Aorta (tissue), 5 donors: ENCODE measurements at regions not wholly inside any gene's neighbourhood (a gene's known extent, or its start where the extent isn't known, plus 50 kb on each side); places are given as distances from the start of the nearest gene placed in this dataset.

Source experiments
- ATAC-seq: fragments of 200-7000 bp; cut with Tn5 transposase; one replicate; pipeline ENCODE4 v1.9.1; 2022; ENCODE audit warnings: moderate library complexity; ENCODE audit not compliant: low FRiP score
- DNase-seq, 2 donors: peaks; one replicate each; pipeline ENCODE4 v3.0.0-alpha.2; 2020
- H3K27ac ChIP-seq, 2 donors: one replicate each; pipeline ENCODE4 v1.5.1; 2013; ENCODE audit warnings: low read length in 2 of 2, mild to moderate bottlenecking in 2 of 2, moderate library complexity in 2 of 2, control low read depth in 1 of 2, inconsistent platforms in 1 of 2, low read depth in 1 of 2
- H3K27me3 ChIP-seq, 2 donors: one replicate each; pipeline ENCODE4 v1.6.1; 2013; ENCODE audit warnings: control low read depth in 1 of 2, low read length in 1 of 2, mild to moderate bottlenecking in 1 of 2, moderate library complexity in 1 of 2; ENCODE audit not compliant: insufficient read depth in 2 of 2, control insufficient read depth in 1 of 2
- H3K36me3 ChIP-seq, 2 donors: one replicate each; pipeline ENCODE4 v1.6.1; 2013; ENCODE audit warnings: control low read depth in 1 of 2, low read length in 1 of 2, mild to moderate bottlenecking in 1 of 2; ENCODE audit not compliant: insufficient read depth in 2 of 2, control insufficient read depth in 1 of 2
- H3K4me1 ChIP-seq, 2 donors: one replicate each; pipeline ENCODE4 v1.6.1; 2013; ENCODE audit warnings: low read length in 2 of 2, control low read depth in 1 of 2, mild to moderate bottlenecking in 1 of 2, moderate library complexity in 1 of 2; ENCODE audit not compliant: insufficient read depth in 2 of 2, control insufficient read depth in 1 of 2
- H3K4me3 ChIP-seq, 2 donors: one replicate each; pipeline ENCODE4 v1.5.1; 2013; ENCODE audit warnings: low read length in 2 of 2, control low read depth in 1 of 2, mild to moderate bottlenecking in 1 of 2
- H3K9me3 ChIP-seq: one replicate; pipeline ENCODE4 v1.6.1; 2013; ENCODE audit warnings: mild to moderate bottlenecking, low read length; ENCODE audit not compliant: control insufficient read depth
- WGBS, 2 donors: extraction: QIAGEN DNeasy Blood & Tissue Kit; methylation state at CpG; one replicate each; pipeline ENCODE4 v1.1.7; 2013; 5-methylcytosine and 5-hydroxymethylcytosine counted together
- intact Hi-C, 2 donors: fragments of 100-400 bp; cut with DNase I; formaldehyde crosslinking; loops; one replicate each; pipeline versions ENCODE4 v1.14.2 to v1.15.0; 2022
- donor health status: healthy with polysubstance abuse.
- donor health status: Bipolar disorder and iron deficiency.
- donor health status: DM: no; HTN: no; CAD: no.
- donor health status: DM: no; HTN: no; CAD: no.
- donor health status: DM: yes; HTN: yes; CAD: no.

DNA sequence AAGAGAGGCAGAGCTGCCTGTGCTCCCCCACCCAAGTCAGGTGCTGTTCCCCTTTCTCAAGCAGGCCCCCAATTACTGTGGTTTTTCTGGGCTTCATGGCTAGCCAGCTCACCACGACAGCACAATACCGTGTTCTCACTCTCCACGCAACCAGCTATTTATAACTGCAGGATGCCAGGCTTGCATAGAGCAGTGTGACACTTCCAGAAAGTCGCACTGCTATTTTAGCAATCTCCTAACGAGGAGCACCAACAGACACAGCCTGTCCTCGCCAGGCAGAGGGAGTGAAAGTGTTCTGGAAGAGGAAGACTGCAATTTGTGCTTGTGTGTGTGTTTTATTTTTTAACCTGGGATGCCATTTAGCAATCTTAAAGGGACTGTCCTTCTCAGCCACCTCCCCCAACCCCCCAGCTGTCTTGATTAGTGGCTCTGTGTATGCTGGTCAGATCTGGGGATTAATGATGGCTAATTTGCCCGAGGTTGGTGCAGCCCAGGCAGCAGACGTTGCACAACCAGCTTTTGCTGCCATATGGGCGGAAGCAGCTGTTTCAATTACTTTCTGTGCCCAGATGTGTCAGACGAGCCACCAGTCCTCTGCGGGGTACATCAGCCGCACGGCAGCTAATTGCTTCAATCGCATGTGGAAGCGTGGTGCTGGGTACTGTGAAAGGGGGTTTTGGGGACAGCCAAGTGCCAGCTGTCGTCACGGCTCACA lies 268.0 kb upstream of the ARRDC4 start:
- no peak overlapping the region for H3K4me3 ChIP-seq
- H3K9me3 ChIP-seq, result peaks cover under 1% of the 10 kb centered on the region
- H3K27ac ChIP-seq, result no peak overlapping the region
- intact Hi-C loops, result no loop called here
- no peak for DNase-seq
- H3K36me3 ChIP-seq, result no peaks in the 10 kb centered on the region
- no peaks in the 10 kb centered on the region for H3K27me3 ChIP-seq
- no peak for ATAC-seq
- 65 to 67% methylated on average over 17 of the region's 17 CpGs for WGBS, 2 donors
- no peaks in the 10 kb centered on the region for H3K4me1 ChIP-seq

DNA sequence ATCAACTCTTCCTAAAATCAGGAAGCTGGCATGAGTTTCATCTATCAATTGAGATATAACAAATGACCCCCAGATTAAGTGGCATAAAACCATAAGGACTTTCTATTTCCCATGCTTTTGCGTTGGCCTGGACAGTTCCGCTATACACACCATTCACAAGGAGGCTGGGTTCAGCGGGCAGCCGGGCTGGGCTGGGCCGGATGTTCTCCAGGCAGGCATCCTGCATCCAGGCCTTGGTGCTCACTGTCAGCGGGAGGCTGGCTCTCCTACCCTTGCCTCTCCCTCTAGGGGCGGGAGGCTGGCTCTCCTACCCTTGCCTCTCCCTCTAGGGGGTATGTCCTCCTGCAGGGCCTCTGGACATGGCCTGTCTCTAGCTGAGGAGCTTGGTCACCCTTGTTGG lies 266.0 kb upstream of the ARRDC4 start:
- no peak for ATAC-seq
- no peak overlapping the region for H3K27ac ChIP-seq
- intact Hi-C loops, result no loop called here
- H3K4me1 ChIP-seq, result no peaks in the 10 kb centered on the region
- H3K36me3 ChIP-seq, result no peaks in the 10 kb centered on the region
- WGBS, 2 donors, result 89 to 92% methylated on average over 7 of the region's 7 CpGs
- H3K27me3 ChIP-seq, result no peaks in the 10 kb centered on the region
- no peak overlapping the region for H3K4me3 ChIP-seq
- no peak for DNase-seq
- peaks cover 1% of the 10 kb centered on the region for H3K9me3 ChIP-seq

DNA sequence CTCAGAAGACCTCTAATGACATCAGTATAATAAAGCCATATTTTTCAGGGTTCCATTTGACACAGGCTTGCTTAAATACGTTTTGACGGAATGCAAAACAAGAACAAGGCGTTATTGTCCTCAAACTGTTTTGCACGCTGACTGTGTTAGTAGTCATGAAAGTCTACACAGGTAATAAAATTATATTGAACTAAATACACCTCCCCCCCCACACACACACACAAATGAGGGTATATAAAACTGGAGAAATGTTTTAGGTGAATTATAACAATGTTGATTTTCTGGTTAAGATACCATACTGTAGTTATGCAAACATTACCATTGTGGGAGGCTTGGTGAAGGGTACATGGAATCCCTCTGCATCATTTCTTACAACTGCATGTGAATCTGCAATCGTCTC lies 257.1 kb upstream of the ARRDC4 start:
- no peaks in the 10 kb centered on the region for H3K4me1 ChIP-seq
- no peaks in the 10 kb centered on the region for H3K9me3 ChIP-seq
- no peak overlapping the region for H3K4me3 ChIP-seq
- intact Hi-C loops, result no loop called here
- DNase-seq (no peak), ATAC-seq (no peak)
- H3K36me3 ChIP-seq, result no peaks in the 10 kb centered on the region
- no peak overlapping the region for H3K27ac ChIP-seq
- 89% methylated on average over 5 of the region's 5 CpGs for WGBS, 2 donors
- H3K27me3 ChIP-seq, result no peaks in the 10 kb centered on the region

DNA sequence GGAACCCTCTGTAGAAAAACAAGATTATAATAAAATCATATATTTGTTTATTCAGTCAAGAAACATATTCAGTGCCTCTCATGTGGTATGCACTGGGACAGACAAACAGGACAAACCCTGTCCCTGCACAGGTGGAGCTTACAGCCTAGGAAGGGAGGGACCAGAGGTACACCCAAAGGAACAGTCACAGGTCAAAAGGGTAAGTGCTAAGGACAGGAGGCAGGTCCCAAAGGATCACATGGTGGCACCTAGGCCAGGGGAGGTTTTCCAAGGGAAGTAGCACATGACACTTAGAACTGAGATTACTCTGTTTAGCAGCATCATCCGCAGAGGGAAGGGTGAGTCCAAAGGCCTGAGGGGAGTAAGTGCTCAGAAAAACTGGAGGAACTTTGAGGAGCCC lies 254.4 kb upstream of the ARRDC4 start:
- 78 to 95% methylated on average over 1 of the region's 1 CpG for WGBS, 2 donors
- Histone ChIP-seq H3K4me3 (no peak overlapping the region), H3K36me3 (no peaks in the 10 kb centered on the region), H3K27me3 (no peaks in the 10 kb centered on the region), H3K4me1 (no peaks in the 10 kb centered on the region), H3K9me3 (no peaks in the 10 kb centered on the region), H3K27ac (no peak overlapping the region)
- no peak for ATAC-seq
- intact Hi-C loops, result no loop called here
- DNase-seq, result no peak

DNA sequence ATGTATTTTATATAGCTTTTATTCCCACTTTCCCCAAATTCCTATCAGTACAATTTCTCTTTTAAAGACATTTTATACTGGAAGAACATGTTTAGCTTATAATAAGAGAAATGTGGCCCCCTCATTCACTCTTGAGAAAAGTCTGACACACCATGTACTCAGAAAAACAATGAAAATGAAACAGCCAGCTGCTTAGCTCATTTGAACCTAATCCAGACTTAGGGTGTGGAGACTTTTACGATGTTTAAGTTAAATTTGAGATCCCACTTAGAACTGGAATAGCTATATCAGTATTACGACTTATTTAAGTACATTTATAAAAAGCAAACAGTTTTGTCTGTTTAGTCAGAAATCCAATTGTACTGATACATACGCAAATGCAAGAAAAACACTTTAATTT lies 252.3 kb upstream of the ARRDC4 start:
- WGBS, 2 donors, result 48 to 51% methylated on average over 3 of the region's 3 CpGs
- DNase-seq, result no peak

DNA sequence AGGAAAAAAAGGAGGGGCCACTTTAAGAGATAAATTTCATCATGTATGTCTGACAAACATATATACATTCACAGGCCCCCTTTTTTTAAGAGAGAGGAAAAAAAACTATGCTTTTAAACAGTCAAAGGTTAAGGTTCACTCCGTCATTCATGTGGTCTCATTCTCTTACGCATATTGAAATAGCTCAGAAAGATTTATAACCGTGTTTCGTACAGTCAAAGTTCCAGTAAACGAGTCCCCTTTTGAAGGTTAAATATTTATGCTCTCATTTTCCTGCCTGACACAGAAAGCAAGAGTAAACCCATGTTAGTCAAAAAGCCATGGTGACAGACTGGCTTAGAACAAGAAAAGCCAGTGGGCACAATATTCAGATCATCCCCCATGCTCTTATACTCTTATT lies 248.0 kb upstream of the ARRDC4 start:
- no peaks in the 10 kb centered on the region for H3K4me1 ChIP-seq
- no peak for ATAC-seq
- no peak for DNase-seq
- no peaks in the 10 kb centered on the region for H3K9me3 ChIP-seq
- no peak overlapping the region for H3K4me3 ChIP-seq
- no peaks in the 10 kb centered on the region for H3K27me3 ChIP-seq
- H3K27ac ChIP-seq, result no peak overlapping the region
- WGBS, 2 donors, result 7 to 36% methylated on average over 5 of the region's 5 CpGs
- no peaks in the 10 kb centered on the region for H3K36me3 ChIP-seq
- intact Hi-C loops, result no loop called here

More for the DNA sequence above, 252.3 kb upstream of the ARRDC4 start:
- Histone ChIP-seq H3K36me3 (no peaks in the 10 kb centered on the region), H3K9me3 (no peaks in the 10 kb centered on the region), H3K27me3 (no peaks in the 10 kb centered on the region), H3K4me1 (no peaks in the 10 kb centered on the region), H3K27ac (no peak overlapping the region), H3K4me3 (no peak overlapping the region)
- no peak for ATAC-seq
- intact Hi-C loops, result no loop called here

DNA sequence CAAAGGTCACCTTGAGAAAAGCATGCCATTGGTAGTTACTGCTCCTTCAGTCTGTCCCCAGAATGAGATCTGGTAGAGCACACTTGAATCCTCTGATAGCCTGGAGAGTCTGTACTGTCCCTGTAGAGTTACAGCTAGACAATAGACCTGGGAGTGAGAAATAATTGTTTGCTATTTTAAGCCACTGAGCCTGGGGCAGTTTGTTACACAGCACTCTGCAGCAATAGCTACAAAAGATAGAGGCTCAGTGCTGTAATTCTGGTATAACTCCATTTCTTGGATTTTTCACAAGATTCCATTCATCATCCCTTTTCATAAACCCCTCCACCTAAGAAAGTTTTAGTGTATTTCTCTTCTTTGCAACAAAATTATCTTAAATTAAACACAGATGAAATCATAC lies 242.7 kb upstream of the ARRDC4 start:
- Histone ChIP-seq H3K9me3 (no peaks in the 10 kb centered on the region), H3K4me3 (no peak overlapping the region), H3K36me3 (no peaks in the 10 kb centered on the region), H3K4me1 (no peaks in the 10 kb centered on the region), H3K27ac (no peak overlapping the region), H3K27me3 (no peaks in the 10 kb centered on the region)
- ATAC-seq, result no peak
- no peak for DNase-seq
- intact Hi-C loops, result no loop called here

DNA sequence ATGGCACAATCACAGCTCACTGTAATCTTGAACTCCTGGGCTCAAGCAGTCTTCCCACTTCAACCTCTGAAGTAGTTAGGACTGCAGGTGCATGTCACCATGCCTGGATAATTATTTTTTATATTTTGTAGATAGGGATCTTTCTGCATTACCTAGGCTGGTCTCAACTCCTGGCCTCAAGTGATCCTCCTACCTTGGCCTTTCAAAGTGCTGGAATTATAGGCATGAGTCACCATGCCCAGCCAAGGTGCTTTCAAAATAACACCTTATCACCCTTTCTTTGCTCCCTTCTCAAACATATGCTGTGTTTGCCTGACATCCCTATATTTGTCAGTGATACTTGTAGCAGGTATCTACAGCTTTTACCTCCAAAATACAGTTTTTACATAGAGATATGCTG lies 242.0 kb upstream of the ARRDC4 start:
- intact Hi-C loops, result no loop called here
- Histone ChIP-seq H3K27me3 (no peaks in the 10 kb centered on the region), H3K9me3 (no peaks in the 10 kb centered on the region), H3K4me3 (no peak overlapping the region), H3K27ac (no peak overlapping the region), H3K4me1 (no peaks in the 10 kb centered on the region), H3K36me3 (no peaks in the 10 kb centered on the region)
- DNase-seq (no peak), ATAC-seq (no peak)

DNA sequence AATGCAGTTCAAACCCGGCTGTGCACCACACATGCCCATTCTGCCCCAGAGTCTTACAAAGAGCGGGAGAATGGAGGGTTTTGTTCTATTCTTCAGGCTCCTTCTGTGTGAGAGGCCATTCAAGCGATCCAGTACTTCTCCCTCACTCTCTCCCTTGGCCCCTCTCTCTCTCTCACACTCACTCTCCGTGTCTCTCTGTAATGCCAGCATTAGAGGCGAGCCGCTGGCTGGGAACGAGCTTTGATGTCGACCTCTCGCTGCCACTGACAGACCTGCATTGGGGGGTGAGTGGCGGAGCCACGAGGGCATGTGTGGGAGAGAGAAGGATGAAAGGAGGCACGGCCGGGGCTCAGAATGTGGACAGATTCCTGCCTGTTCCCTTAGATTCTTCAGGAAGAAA lies 231.7 kb upstream of the ARRDC4 start:
- DNase-seq (no peak), ATAC-seq (no peak)
- H3K27me3 ChIP-seq, result no peaks in the 10 kb centered on the region
- intact Hi-C loops, result no loop called here
- H3K4me1 ChIP-seq, result no peaks in the 10 kb centered on the region
- no peak overlapping the region for H3K27ac ChIP-seq
- no peaks in the 10 kb centered on the region for H3K36me3 ChIP-seq
- 37 to 38% methylated on average over 13 of the region's 13 CpGs for WGBS, 2 donors
- no peaks in the 10 kb centered on the region for H3K9me3 ChIP-seq
- no peak overlapping the region for H3K4me3 ChIP-seq
